ENCODE measurements at regions not wholly inside any gene's neighbourhood (a gene's known extent, or its start where the extent isn't known, plus 50 kb on each side); places are given as distances from the start of the nearest gene placed in this dataset.
"Not testable (repeated sequence)": the region's sequence is repeated elsewhere in the genome, so short reads cannot be mapped to it uniquely, and the experiment has no call there.

GRCh38 chr2:88802026-88802425, 110.6 kb downstream of the RPIA start:
- DNase-seq (ENCODE audit: low spot score), result not testable (repeated sequence)

DNA sequence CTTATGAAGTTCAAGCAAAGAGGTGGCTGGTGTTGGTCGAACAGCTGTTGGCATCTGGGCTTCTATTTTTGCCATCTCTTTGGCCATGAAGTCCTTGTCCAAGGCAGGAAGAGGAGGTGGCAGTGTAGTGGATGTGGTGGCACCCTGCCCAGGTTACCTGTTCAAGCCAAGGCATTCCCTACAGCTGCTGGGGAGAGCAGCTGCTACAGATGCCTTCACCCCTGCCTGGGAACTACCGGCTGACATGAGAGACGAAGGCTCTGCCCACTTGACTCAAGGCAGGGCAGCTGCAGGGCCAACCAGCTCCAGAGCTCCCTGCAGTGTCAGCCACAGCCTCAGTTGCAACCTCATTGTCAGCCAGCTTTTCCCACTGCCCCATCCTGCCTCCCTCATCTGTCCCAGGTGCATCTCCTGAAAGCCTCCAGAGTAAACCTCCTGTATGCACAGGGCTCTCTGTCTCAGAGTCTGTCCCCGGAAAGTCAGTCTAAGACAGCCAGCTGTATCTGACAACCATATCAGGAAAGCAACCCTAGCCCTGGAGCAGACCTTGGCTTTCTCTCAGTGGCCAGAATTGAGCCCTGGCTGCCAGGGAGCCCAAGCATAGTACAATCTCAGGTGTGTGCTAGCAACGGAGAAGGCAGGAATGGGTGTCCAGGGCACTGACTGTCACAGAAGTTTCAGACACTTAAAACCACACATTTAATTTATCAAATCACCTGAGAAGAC, 115.9 kb downstream of the RPIA start:
- DNase-seq (ENCODE audit: low spot score), result no peak

GRCh38 chr2:88808083-88808482, 116.6 kb downstream of the RPIA start:
- DNase-seq (ENCODE audit: low spot score), result no peak

DNA sequence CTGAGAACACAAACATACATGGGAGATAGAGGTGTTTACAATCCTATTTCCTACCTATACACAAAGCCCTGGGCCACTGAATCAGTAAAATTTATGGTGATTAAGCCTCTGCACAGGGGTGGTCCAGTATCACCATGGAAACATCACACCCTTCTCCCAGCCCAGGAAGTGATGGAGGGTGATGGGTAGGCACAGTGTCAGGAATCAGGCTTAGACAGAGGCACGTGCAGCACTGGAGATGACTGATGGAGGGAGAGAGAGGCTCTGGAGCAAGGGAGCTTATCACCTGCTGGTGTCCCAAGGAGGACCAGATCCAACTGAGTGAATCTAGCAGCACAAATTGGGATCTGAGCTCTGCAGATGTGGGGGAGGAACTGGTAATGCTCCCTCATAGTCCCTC, 117.2 kb downstream of the RPIA start:
- DNase-seq (ENCODE audit: low spot score), result no peak

GRCh38 chr2:88809216-88809615, 117.7 kb downstream of the RPIA start:
- no peak for DNase-seq (ENCODE audit: low spot score)

GRCh38 chr2:88810017-88810416, 118.5 kb downstream of the RPIA start:
- no peak for DNase-seq (ENCODE audit: low spot score)

DNA sequence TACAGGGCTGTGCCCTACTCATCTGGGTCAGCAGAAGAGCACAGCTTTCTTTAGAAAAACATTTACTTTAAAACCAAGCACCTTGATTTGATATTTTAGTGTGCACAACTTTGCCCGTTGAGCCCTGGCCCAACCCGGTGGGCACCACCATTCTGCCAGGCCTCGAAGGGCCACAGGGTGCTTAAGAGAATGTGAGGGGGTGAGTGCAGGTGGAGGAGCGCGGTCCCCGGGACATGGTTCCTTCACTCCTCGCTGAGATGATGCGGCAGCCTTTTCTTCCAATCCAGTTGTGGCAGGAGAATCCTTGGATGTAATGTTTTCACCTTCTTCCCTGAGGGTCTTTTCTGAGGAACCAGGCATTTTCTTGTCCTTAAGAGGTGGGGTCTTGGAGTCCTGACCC, 119.0 kb downstream of the RPIA start:
- DNase-seq (ENCODE audit: low spot score), result no peak

DNA sequence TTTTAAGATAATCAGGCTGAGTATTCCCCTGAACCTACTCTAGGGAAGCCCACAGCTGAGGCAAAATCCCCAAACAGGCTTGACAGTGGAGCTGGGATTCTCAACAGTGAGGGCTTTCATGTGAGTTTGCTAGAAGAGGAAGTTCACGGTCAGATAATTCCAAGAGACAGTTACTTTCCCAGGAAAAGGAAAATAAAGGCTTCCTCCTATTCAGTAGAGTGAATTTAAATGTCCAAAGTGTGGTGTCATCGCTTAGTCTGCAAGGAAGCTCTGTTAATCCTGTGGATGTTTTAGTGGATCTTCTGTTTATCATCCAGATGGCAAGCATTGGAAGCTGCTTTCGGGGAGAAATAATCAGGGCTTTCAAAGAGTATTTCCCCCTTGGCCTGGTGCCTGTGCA, 119.8 kb downstream of the RPIA start:
- no peak for DNase-seq (ENCODE audit: low spot score)

DNA sequence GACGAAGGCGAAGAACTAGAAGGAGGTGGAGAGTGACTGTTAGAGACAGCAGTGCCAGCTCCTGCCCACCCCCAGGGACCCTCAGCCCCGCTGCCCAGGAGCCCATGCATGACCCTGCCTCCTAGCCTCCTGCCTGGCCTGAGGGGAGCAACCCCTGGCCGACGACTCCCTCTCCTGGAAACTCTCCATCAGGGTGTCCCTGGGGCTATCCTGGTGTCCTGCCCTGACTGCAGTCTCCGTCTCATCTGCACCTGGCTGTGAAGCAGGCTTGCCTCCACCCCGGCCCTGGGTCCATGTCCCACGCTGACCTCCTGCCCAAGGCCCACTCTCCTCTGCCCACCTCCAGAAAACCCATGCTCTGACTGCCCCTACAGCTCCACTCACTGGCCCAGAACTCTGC, 120.2 kb downstream of the RPIA start:
- DNase-seq (ENCODE audit: low spot score), result no peak

GRCh38 chr2:88813612-88814011, 122.1 kb downstream of the RPIA start:
- DNase-seq (ENCODE audit: low spot score), result no peak

GRCh38 chr2:88815282-88815681, 123.8 kb downstream of the RPIA start:
- DNase-seq (ENCODE audit: low spot score), result no peak

GRCh38 chr2:88815697-88816096, 124.2 kb downstream of the RPIA start:
- no peak for DNase-seq (ENCODE audit: low spot score)

DNA sequence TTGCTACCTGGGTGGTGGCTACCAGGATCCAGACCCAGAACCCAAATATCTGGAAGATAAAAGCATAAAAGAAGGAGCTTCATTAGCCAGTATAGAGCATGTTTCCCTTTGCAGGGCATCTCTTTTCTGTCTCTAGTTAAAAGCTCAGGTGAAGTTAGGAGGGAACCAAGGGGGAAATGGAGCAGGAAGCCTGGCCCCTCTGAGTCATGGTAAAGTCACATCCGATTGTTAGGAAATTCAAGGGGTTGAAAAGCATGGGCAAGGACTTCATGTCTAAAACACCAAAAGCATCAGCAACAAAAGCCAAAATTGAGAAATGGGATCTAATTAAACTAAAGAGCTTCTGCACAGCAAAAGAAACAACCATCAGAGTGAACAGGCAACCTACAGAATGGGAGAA, 126.9 kb downstream of the RPIA start:
- DNase-seq (ENCODE audit: low spot score), result no peak

GRCh38 chr2:88824951-88825350, 133.5 kb downstream of the RPIA start:
- no peak for DNase-seq (ENCODE audit: low spot score)

DNA sequence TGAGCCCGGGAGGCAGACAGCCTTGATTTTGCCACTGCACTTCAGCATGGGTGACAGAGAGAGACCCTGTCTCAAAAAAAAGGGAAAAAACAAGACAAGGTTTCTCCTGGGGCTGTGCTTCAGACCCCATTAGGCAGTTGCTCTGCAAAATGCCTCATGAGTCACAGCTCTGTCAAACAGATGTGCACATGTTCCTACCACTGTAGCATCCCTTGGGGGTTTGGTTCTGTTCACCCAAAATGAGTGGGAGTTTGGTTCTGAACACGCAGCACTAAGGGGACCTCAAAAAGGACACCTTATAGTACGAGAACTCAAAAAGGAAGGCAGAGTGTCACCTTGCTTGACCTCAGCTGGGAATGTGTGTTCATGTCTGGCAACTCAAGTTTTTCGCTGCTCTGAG, 134.9 kb downstream of the RPIA start:
- no peak for DNase-seq (ENCODE audit: low spot score)

DNA sequence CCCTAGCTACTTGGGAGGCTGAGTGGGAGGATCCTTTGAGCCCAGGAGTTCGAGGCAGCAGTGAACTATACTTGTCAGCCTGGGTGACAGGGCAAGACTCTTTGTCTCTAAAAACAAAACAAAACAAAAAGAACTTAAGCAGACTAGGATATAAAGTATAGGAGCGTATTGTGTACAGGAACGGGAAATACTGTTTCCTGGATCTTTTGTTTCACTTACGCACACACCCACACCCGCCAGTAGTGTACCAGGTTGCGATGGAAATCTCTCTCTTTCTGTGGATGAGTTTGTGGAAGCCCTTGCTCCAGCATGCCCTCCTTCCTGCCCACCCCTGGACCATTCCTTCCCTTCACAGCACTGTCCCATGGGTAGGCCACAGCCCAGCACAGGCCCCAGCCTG, 136.3 kb downstream of the RPIA start:
- no peak for DNase-seq (ENCODE audit: low spot score)

DNA sequence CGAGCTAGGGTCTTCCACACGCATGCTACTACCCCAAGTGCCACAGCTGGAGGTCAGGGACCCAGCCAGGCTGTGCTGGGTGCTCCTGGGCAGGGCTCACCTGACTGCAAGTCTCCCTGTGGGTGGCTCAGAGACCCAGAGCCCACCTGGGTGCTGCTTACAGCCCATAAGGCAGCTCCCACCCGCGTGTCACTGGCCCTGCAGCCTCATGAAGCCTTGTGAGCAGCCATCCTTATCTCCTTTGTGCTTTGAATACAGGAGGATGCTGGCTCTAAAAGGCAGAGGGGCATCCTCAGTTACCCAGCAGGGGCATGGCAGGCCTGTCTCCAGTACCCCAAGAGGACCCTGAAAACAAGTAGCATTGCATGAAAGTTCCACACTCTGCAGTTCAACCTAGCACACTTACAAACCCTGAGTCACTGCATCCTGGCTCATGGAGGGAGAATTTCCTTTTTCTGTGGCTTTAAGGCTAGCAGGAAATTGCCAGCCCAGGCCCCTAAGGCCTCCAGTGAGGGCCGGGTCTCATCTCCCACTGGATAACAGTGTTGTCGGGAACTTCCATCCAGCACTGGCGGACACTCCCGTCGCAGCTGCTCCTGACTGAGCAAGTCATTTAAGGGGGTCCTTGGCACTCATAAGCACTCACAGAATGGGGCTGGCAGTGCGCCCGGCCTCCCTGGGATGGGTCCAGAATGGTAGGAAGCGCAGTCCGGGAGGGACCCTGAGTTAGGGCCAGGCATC, 137.1 kb downstream of the RPIA start:
- no peak for DNase-seq (ENCODE audit: low spot score)

GRCh38 chr2:88829607-88830463, 138.4 kb downstream of the RPIA start:
- DNase-seq (ENCODE audit: low spot score), result no peak

DNA sequence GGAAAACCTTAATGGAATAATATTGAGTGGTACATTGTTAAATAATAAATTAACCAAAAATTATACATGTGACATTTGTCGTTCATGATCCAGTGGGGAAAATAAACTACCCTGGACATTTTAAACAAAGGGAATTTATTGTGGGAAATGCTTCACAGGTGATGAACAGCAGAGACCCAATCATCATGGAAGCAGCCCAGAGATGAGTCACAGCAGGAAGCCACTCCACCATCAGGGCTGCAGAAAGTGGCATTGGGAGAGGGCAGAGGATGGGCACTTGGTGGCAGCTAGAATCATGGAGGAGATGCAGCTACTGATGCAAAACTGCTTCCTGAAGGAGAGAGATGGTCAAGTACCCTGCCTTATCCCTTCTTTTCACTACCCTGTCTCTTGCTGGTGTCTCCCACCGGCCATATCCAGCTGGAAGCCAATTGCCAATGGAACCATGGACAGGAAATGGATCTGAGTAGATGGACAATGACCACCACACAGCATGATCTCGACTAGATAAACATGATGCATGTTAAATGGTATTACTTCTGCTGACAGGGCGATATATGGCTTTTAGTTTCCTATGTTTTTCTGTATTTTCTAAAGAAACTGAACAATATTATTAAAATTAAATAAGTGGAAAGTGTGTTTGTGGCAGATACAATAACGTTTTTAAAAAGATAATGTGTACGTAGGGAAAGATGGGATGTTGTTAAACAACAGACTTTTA, 139.8 kb downstream of the RPIA start:
- no peak for DNase-seq (ENCODE audit: low spot score)

- DNase-seq (ENCODE audit: low spot score), result peak; percentile 60
Measured at GRCh38 chr2:88831792-88832248, 140.3 kb downstream of the RPIA start.

DNA sequence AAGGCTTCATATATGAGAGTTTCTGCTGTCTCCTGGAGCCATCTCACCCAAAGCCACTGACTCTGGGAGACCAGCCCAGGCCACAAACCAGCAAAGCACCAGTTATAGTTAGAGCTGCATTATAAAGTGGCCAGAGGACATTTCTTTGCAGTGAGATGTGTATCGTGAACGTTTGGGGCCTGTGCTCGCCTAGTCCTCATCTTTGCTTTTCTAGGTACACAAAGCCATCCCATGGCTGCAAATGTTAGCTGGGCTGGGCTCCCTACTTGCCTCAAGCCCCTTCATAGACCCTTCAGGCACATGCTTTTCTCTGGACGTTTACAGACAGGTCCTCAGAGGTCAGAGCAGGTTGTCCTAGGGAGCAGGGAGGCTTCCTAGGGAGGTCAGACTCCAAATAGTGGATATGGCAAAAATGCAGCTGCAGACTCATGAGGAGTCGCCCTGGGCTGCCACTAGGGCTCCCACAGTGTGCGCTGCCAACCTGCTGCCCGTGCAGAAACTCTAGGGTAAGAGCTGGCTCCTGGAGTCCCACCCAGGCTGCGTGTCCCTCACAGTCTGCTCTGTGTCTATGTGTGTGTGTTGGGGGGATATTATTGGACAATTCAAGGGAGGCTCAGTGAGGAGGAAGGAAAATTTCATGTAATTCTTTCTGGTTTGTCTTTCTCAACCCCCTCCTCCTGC, 141.0 kb downstream of the RPIA start:
- no peak for DNase-seq (ENCODE audit: low spot score)
